ENCODE measurements at regions not wholly inside any gene's neighbourhood (a gene's known extent, or its start where the extent isn't known, plus 50 kb on each side); places are given as distances from the start of the nearest gene placed in this dataset.
"Not testable (repeated sequence)": the region's sequence is repeated elsewhere in the genome, so short reads cannot be mapped to it uniquely, and the experiment has no call there.

- DNase-seq (ENCODE audit: low spot score): not testable (repeated sequence)
Measured at GRCh38 chr2:94737736-94738342, 133.4 kb upstream of the TEKT4 start.

DNA sequence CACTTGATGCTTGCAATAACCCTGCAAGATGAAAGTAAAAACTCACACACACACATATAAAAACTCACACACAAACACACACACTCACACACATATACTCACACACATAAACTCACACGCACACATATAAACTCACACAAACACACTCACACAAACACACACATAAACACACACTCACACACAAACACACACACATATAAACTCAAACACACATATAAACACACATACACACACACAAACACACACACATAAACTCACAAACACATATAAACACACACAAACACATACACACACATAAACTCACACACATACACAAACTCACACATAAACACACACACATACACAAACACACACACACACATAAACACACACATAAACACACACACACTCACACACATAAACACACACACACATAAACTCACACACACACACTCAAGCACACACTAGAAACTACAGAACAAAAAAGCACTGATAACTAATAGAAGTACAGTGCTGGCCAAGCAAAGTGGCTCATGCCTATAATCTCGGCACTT lies 117.7 kb upstream of the TEKT4 start:
- DNase-seq (ENCODE audit: low spot score): no peak

DNA sequence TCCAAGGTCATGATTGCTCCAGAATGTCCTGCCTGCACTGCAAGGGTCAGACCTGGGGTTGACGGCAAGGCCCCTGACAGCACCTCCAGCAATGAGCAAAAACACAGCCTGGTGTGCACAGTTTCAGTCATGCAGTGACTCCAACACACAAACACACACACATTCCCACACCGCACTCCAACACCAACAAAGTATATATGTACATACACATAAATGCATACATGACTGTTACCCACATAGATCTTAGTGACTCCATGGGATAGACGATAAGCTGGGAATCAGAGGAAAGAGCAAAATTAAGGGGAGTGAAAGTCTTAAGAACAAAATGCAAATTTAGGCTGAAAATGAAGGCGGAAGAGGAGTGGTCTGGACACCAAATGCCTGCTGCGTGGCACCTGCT lies 112.7 kb upstream of the TEKT4 start:
- DNase-seq (ENCODE audit: low spot score): no peak

GRCh38 chr2:94759211-94759610 lies 112.0 kb upstream of the TEKT4 start:
- DNase-seq (ENCODE audit: low spot score): no peak

DNA sequence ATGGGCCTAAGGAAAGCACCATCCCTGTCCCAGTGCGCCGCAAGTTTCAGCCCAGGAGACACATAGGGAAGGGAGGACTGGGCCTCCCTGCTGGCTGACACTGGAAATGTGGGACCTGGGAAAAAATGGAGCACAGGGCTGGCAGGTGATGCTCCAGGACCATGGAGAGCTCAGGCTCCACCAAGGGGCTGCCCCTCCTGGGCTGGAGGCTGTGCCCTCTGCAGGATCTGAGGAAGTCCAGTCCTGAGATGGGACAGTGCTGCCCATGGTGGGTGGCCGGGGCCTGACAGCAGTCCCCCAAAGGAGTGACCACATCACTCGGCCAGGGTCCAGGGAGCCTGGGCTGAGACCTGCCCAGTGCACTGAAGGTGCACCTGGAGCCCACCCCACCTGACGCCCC lies 108.6 kb upstream of the TEKT4 start:
- DNase-seq (ENCODE audit: low spot score): no peak

GRCh38 chr2:94763318-94763717 lies 107.9 kb upstream of the TEKT4 start:
- DNase-seq (ENCODE audit: low spot score): no peak

DNA sequence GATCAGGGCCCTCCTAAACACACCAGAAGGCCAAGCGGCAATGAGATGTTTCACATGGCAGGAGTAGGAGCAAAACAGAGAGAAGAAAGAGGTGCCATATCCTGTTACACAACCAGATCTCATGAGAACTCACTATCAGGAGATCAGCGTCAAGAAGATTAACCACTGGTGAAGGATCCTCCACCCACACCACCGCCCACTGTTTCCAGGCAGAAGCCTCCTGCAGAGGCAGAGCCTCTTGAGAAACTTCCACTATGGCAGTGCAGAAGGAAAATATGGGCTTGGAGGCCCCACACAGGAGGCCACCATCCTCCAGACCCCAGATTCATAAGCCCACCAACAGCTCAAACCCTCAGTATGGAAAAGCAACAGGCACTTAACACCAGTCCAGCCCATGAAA lies 106.9 kb upstream of the TEKT4 start:
- not testable (repeated sequence) for DNase-seq (ENCODE audit: low spot score)

DNA sequence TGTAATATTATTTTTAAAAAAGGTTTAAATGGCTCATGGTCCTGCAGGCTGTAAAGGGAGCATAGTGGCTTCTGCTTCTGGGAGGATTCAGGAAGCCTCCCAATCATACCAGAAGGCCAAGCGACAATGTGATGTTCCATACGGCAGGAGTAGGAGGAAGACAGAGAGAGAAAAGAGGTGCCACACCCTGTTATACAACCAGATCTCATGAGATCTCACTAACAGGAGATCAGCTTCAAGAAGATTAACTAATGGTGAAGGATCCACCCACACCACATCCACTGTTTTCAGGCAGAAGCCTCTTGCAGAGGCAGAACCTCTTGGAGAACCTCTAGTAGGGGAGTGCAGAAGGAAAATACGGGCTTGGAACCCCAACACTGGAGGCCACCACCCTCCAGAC lies 103.9 kb upstream of the TEKT4 start:
- no peak for DNase-seq (ENCODE audit: low spot score)

GRCh38 chr2:94769733-94770132 lies 101.5 kb upstream of the TEKT4 start:
- DNase-seq (ENCODE audit: low spot score): no peak

GRCh38 chr2:94774851-94775250 lies 96.4 kb upstream of the TEKT4 start:
- DNase-seq (ENCODE audit: low spot score): no peak

DNA sequence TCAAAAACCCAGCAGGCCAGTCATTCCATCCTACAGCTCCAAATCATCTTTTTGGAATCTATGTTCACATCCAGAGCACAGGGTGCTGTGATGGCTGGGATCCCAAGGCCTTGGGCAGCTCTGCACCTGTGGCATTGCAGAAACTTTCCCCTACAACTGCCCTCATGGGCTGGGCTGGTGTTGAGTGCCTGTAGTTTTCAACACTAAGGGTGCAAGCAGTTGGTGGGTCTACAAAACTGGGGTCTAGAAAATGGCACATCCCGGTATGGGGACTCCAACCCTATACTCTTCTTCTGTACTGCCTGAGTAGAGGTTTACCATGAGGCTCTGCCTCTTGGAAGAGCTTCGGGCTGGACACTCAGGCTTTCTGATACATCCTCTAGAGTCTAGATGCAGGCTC lies 95.2 kb upstream of the TEKT4 start:
- no peak for DNase-seq (ENCODE audit: low spot score)

DNA sequence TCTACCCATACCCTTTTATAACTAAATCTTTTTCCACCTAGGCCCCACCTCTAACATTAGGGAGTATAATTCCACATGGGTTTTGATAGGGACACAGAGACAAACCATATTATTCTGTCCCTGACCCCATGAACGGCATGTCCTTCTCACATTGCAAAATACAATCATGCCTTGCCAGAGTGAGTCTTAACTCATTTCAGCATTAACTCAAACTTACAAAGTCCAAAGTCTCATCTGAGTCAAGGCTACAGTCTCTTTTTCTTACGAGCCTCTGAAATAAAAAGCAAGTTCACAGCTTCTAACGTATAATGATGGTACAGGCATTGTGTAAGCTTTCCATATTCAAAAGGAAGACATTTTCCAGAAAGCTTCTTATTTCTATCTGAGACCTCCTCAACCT lies 86.1 kb upstream of the TEKT4 start:
- not testable (repeated sequence) for DNase-seq (ENCODE audit: low spot score)

DNA sequence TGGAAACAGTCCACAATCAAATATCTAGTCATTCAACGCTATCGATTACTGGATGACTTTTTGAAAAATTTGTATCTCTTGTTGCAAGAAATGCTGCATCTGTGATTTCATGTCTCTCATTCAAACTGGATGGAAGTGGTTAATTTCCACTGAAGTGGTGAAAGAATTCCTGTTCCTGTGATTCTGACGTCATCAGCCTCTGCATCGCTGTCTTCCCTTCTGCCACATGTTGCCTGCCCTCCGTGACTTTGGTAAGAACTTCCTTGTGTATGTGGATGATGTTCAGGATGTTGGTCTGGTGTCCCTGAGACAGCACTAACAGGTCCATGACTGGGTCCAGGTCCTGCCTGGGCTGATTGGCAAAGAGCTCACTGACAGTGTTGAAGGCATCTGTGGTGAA lies 84.8 kb upstream of the TEKT4 start:
- not testable (repeated sequence) for DNase-seq (ENCODE audit: low spot score)

DNA sequence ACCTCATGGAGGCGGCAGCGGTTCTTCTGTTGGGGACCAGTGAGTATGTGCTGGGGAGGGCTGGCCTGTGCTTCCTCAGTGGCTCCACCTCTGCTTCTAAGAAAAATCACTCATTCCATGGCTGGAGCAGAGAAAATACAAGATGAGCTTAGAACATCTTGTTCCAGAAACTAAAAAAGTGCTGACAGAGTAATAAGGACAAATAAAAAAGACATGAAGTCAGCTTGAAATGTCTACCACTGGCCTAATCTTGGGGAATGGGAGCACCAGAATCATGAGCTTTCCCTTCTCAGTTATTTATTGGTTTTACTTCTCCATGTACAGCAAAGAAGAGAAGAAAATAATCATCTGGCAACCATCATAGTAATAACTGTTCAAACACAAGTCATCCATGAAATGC lies 81.1 kb upstream of the TEKT4 start:
- not testable (repeated sequence) for DNase-seq (ENCODE audit: low spot score)

DNA sequence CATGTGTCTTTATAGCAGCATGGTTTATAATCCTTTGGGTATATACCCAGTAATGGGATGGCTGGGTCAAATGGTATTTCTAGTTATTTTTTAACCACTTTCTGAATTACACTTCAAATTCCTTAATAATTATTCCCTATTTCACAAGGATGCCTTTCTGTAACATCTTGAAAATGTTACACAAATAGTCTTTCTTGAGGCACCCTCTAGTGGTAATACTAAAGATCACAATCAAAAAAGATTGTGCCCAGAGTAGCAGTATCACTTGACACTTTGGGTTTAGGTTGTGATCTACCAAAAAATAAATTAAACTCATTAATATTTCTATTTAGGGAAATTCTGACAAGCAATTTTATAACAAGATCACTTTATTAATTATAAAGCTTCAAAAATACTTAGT lies 74.0 kb upstream of the TEKT4 start:
- DNase-seq (ENCODE audit: low spot score): not testable (repeated sequence)
